ENCODE measurements at regions not wholly inside any gene's neighbourhood (a gene's known extent, or its start where the extent isn't known, plus 50 kb on each side); places are given as distances from the start of the nearest gene placed in this dataset.

GRCh38 chr15:62909257-62909656 lies 133.3 kb upstream of the TPM1 start:
- no peak for TF ChIP-seq CTCF (IDR thresholded peaks at IDR 0.05; ENCODE audit: unreplicated experiment)
- no peaks in the 10 kb centered on the region for H3K9me3 Mint-ChIP-seq
- H3K4me1 Mint-ChIP-seq = peaks cover 27% of the 10 kb centered on the region
- H3K27me3 Mint-ChIP-seq (ENCODE audit: low read depth) = no peaks in the 10 kb centered on the region
- no peak overlapping the region for H3K4me3 Mint-ChIP-seq
- DNase-seq (ENCODE audit: low spot score in 2 of 2, unreplicated experiment in 2 of 2) = no peak
- no peaks in the 10 kb centered on the region for H3K36me3 Mint-ChIP-seq
- H3K27ac Mint-ChIP-seq = no peak overlapping the region

GRCh38 chr15:62912282-62912681 lies 130.3 kb upstream of the TPM1 start:
- Mint-ChIP-seq H3K4me1 (peaks cover 34% of the 10 kb centered on the region), H3K27ac (no peak overlapping the region), H3K27me3 (ENCODE audit: low read depth) (no peaks in the 10 kb centered on the region), H3K9me3 (no peaks in the 10 kb centered on the region), H3K36me3 (no peaks in the 10 kb centered on the region), H3K4me3 (no peak overlapping the region)
- no peak for DNase-seq (ENCODE audit: low spot score in 2 of 2, unreplicated experiment in 2 of 2)
- TF ChIP-seq CTCF (IDR thresholded peaks at IDR 0.05; ENCODE audit: unreplicated experiment) = no peak

DNA sequence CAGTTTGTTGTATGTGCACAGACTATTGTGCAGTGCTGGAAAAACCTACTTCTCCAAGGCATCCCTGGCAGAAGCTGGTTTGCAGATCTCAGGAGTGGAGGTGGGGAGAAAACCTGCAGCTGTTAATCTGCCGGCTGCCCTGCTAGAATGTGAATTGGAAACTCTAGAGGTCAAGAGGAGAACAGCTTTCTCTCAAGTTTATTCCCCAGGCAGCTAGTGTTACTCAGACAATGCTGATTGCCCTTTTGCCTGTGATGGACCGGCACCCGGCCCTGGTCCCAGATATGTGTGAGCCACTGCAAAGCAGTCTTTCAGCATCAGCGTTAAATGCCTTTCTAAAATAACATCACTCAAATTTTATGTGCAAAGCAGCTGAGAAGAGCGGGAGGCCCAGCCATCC lies 129.7 kb upstream of the TPM1 start:
- Mint-ChIP-seq H3K4me3 (no peak overlapping the region), H3K4me1 (peaks cover 34% of the 10 kb centered on the region), H3K9me3 (peaks cover 5% of the 10 kb centered on the region), H3K27me3 (ENCODE audit: low read depth) (no peaks in the 10 kb centered on the region), H3K36me3 (peaks cover 2% of the 10 kb centered on the region), H3K27ac (no peak overlapping the region)
- no peak for TF ChIP-seq CTCF (IDR thresholded peaks at IDR 0.05; ENCODE audit: unreplicated experiment)
- no peak for DNase-seq (ENCODE audit: low spot score in 2 of 2, unreplicated experiment in 2 of 2)

- H3K27me3 Mint-ChIP-seq (ENCODE audit: low read depth) = no peaks in the 10 kb centered on the region
- DNase-seq (ENCODE audit: low spot score in 2 of 2, unreplicated experiment in 2 of 2) = no peak
- no peak overlapping the region for H3K4me3 Mint-ChIP-seq
- no peak overlapping the region for H3K27ac Mint-ChIP-seq
- H3K9me3 Mint-ChIP-seq = peaks cover 5% of the 10 kb centered on the region
- H3K36me3 Mint-ChIP-seq = peaks cover 3% of the 10 kb centered on the region
- TF ChIP-seq CTCF (IDR thresholded peaks at IDR 0.05; ENCODE audit: unreplicated experiment) = no peak
- peaks cover 34% of the 10 kb centered on the region for H3K4me1 Mint-ChIP-seq
Observed at GRCh38 chr15:62913246-62913645, 129.3 kb upstream of the TPM1 start.

DNA sequence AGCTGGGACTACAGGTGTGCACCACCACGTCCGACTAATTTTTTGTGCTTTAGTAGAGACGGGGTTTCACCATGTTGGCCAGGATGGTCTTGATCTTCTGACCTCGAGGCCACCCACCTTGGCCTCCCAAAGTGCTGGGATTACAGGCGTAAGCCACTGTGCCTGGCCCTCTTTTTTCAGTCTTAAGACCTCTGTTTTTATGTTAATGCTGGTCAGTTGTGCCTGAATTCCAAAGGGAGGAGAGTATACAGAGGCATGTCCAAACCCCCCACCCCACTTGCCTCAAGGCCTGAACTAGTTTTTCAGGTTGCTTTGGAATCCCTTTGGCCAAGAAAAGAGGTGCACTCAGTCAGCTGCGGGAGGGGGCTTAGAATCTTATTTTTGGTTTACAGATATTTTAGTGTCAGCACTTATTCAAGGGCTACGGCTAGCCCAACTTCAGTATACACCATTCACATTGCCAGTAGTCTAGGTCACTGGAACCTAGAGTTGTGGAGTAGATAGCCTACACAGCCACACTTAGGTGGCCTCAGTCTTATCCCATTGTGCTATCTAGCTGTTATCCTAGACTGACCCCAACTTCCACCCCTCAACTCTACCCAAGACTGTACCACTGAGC lies 128.0 kb upstream of the TPM1 start:
- Mint-ChIP-seq H3K4me1 (peaks cover 34% of the 10 kb centered on the region), H3K27ac (no peak overlapping the region), H3K4me3 (no peak overlapping the region), H3K9me3 (peaks cover 5% of the 10 kb centered on the region), H3K27me3 (ENCODE audit: low read depth) (no peaks in the 10 kb centered on the region), H3K36me3 (peaks cover 3% of the 10 kb centered on the region)
- no peak for TF ChIP-seq CTCF (IDR thresholded peaks at IDR 0.05; ENCODE audit: unreplicated experiment)
- no peak for DNase-seq (ENCODE audit: low spot score in 2 of 2, unreplicated experiment in 2 of 2)
